ENCODE measurements at regions not wholly inside any gene's neighbourhood (a gene's known extent, or its start where the extent isn't known, plus 50 kb on each side); places are given as distances from the start of the nearest gene placed in this dataset.

DNA sequence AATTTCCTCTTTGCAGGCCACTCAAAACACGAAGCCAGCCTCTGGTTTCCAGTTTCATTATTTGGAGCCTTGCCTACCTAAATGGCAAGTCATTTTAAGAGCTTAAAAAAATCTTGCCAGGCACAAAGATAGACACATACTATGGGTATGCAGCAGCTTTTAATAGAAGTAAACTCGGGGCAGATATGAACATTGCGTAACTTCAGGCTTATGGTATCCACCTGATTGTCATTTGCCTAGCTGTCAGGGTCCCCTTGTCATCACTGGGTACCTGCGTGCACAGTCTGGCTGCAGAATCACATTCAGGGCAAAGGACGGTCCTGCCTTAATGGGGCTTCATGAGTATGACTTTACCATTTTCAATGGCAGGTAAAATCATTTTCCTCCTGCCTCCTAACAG is 466.1 kb upstream of the NRP1 start:
- TF ChIP-seq TAF7 (optimal IDR thresholded peaks at IDR 0.05; ENCODE audit: borderline replicate concordance, low read depth, low read length) (no peak), CHD2 (IDR thresholded peaks at IDR 0.05; ENCODE audit: low read length) (no peak), YY1 (IDR thresholded peaks at IDR 0.05; ENCODE audit: low read depth, low read length) (no peak), POLR2A (IDR thresholded peaks at IDR 0.05; ENCODE audit: control extremely low read depth in 1 of 2, low read depth in 2 of 2, low read length in 2 of 2) (no peak), TCF12 (IDR thresholded peaks at IDR 0.05; ENCODE audit: low read depth, low read length) (no peak), MAFK (IDR thresholded peaks at IDR 0.05; ENCODE audit: low read depth, low read length) (no peak), RNF2 (IDR thresholded peaks at IDR 0.05; ENCODE audit: borderline replicate concordance, low read depth, low read length, missing control alignments, poor library complexity, severe bottlenecking) (no peak), EP300 (IDR thresholded peaks at IDR 0.05; ENCODE audit: borderline replicate concordance in 1 of 2, low read depth in 2 of 2, low read length in 2 of 2) (no peak), TEAD4 (IDR thresholded peaks at IDR 0.05; ENCODE audit: low read depth, low read length) (no peak)
- TF ChIP-seq, protein P1, sequence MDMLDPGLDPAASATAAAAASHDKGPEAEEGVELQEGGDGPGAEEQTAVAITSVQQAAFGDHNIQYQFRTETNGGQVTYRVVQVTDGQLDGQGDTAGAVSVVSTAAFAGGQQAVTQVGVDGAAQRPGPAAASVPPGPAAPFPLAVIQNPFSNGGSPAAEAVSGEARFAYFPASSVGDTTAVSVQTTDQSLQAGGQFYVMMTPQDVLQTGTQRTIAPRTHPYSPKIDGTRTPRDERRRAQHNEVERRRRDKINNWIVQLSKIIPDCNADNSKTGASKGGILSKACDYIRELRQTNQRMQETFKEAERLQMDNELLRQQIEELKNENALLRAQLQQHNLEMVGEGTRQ (IDR thresholded peaks at IDR 0.05; ENCODE audit: low read length), result no peak
- TF ChIP-seq, protein P2, sequence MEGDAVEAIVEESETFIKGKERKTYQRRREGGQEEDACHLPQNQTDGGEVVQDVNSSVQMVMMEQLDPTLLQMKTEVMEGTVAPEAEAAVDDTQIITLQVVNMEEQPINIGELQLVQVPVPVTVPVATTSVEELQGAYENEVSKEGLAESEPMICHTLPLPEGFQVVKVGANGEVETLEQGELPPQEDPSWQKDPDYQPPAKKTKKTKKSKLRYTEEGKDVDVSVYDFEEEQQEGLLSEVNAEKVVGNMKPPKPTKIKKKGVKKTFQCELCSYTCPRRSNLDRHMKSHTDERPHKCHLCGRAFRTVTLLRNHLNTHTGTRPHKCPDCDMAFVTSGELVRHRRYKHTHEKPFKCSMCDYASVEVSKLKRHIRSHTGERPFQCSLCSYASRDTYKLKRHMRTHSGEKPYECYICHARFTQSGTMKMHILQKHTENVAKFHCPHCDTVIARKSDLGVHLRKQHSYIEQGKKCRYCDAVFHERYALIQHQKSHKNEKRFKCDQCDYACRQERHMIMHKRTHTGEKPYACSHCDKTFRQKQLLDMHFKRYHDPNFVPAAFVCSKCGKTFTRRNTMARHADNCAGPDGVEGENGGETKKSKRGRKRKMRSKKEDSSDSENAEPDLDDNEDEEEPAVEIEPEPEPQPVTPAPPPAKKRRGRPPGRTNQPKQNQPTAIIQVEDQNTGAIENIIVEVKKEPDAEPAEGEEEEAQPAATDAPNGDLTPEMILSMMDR (IDR thresholded peaks at IDR 0.05; ENCODE audit: control extremely low read depth in 1 of 3, insufficient read depth in 1 of 3, low read depth in 1 of 3, low read length in 3 of 3), result no peak

All from H1 (cell line).